Heart right ventricle (tissue), 16 donors: ENCODE measurements at regions not wholly inside any gene's neighbourhood (a gene's known extent, or its start where the extent isn't known, plus 50 kb on each side); places are given as distances from the start of the nearest gene placed in this dataset.

Experiments used
- ATAC-seq, 8 donors: fragments of 200-7000 bp; cut with Tn5 transposase; one replicate each; pipeline ENCODE4 v1.9.1; 2020; ENCODE audit warnings: mild to moderate bottlenecking in 8 of 8, moderate library complexity in 8 of 8, moderate number of reproducible peaks in 1 of 8
- DNase-seq, 2 donors: peaks; one replicate each; pipeline ENCODE4 v3.0.0-alpha.2; 2020
- H3K27ac ChIP-seq, 10 donors: fragments of 200-600 bp; sonication (generic) in 2 of 10; one replicate each; pipeline versions ENCODE4 v1.5.0 to v1.8.0; 2020 to 2022; ENCODE audit warnings: mild to moderate bottlenecking in 3 of 10
- H3K27me3 ChIP-seq, 7 donors: fragments of 200-600 bp; one replicate each; pipeline ENCODE4 v1.8.0; 2021 to 2022; ENCODE audit warnings: mild to moderate bottlenecking in 2 of 7
- H3K36me3 ChIP-seq, 9 donors: fragments of 200-600 bp; sonication (generic) in 1 of 9; one replicate each; pipeline versions ENCODE4 v1.5.0 to v1.8.0; 2020 to 2022; ENCODE audit warnings: mild to moderate bottlenecking in 2 of 9
- H3K4me1 ChIP-seq, 9 donors: fragments of 200-600 bp; sonication (generic) in 1 of 9; one replicate each; pipeline versions ENCODE4 v1.5.0 to v1.8.0; 2020 to 2022; ENCODE audit warnings: mild to moderate bottlenecking in 4 of 9
- H3K4me3 ChIP-seq, 10 donors: fragments of 200-600 bp; sonication (generic) in 2 of 10; one replicate each; pipeline versions ENCODE4 v1.5.0 to v1.8.0; 2020 to 2022; ENCODE audit warnings: mild to moderate bottlenecking in 7 of 10, moderate library complexity in 2 of 10
- H3K9me3 ChIP-seq, 11 donors: fragments of 200-600 bp in 10 of 11; sonication (generic) in 2 of 11; one replicate each; pipeline versions ENCODE4 v1.5.0 to v1.8.0; 2013 to 2022; ENCODE audit warnings: mild to moderate bottlenecking in 2 of 11, control low read depth in 1 of 11, moderate library complexity in 1 of 11
- WGBS, 2 donors: extraction: QIAGEN DNeasy Blood & Tissue Kit; methylation state at CpG; one replicate each; pipeline ENCODE4 v1.1.7; 2013; ENCODE audit warnings: inconsistent platforms in 1 of 2; 5-methylcytosine and 5-hydroxymethylcytosine counted together
- intact Hi-C, 10 donors: fragments of 100-400 bp; cut with DNase I; formaldehyde crosslinking; loops; one replicate each; pipeline versions ENCODE4 v1.11.1 to v1.14.2; 2022
- TF ChIP-seq, protein P1 (sequence below), 9 donors: fragments of 200-600 bp; sonication (generic) in 2 of 9; IDR thresholded peaks; one replicate each; pipeline versions ENCODE4 v1.5.0 to v1.8.0; 2021 to 2022; ENCODE audit warnings: antibody characterized with exemption in 9 of 9, mild to moderate bottlenecking in 5 of 9, moderate library complexity in 1 of 9
- donor health status: Arrhythmogenic right ventricular cardiomyopathy.
- donor health status: ischemic (EF 13 %, LVEDD 7.1; RV severe dilation, severe dysfunction).
- donor health status: healthy with polysubstance abuse.
- donor health status: DM: no; HTN: yes; CAD: no.
- donor health status: DM: no; HTN: no; CAD: no.
- donor health status: ischemic (EF 25% LVEDD 6.9; RV normal size, moderate dysfunction).
- donor health status: ischemic (EF 25% LVEDD 5.7; RV mildly dilated, moderate dysfunction).
- donor health status: healthy.
- donor health status: DM: yes; HTN: yes; CAD: no.
- donor health status: Ischemic cardiomyopathy.
- donor health status: ischemic (EF 35%, LVEDD 5.7; RV mildly dilated, moderate dysfunction).
- donor health status: nonischemic (EF 11% LVEDD 7.7; RV severe dilation, severe dysfunction).
- donor health status: DM: yes; HTN: yes; CAD: no.
- donor health status: PGD.
- donor health status: ischemic (EF 29% LVEDD 5.4; RV normal size, mild dysfunction).
- donor health status: nonischemic (EF 23%, LVEDD 6.1; RV moderate dilation, normal function).

DNA sequence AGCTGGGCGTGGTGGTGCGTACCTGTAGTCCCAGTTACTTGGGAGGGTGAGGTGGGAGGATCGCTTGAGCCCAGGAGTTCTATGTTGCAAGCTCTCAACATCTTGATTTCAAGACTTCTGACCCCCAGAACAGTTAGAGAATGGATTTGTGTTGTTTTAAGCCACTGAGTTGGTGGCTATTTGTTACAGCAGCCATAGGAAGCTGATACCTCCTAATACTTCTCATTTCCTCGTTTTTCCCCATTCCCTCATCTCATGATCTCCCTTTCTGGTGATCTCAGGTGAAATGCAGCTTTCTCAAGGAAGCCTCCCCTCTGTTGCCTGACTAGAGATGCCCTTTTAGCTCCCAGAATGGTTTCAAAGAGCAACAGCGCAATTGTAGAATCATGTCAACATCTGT lies 378.8 kb downstream of the TYW1 start:
- TF ChIP-seq, protein P1, sequence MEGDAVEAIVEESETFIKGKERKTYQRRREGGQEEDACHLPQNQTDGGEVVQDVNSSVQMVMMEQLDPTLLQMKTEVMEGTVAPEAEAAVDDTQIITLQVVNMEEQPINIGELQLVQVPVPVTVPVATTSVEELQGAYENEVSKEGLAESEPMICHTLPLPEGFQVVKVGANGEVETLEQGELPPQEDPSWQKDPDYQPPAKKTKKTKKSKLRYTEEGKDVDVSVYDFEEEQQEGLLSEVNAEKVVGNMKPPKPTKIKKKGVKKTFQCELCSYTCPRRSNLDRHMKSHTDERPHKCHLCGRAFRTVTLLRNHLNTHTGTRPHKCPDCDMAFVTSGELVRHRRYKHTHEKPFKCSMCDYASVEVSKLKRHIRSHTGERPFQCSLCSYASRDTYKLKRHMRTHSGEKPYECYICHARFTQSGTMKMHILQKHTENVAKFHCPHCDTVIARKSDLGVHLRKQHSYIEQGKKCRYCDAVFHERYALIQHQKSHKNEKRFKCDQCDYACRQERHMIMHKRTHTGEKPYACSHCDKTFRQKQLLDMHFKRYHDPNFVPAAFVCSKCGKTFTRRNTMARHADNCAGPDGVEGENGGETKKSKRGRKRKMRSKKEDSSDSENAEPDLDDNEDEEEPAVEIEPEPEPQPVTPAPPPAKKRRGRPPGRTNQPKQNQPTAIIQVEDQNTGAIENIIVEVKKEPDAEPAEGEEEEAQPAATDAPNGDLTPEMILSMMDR (IDR thresholded peaks at IDR 0.05) = no peak
- no peak for ATAC-seq
- H3K4me3 ChIP-seq = no peak overlapping the region
- peaks cover 0 to 12% (median 3%) of the 10 kb centered on the region in 11 donors for H3K9me3 ChIP-seq
- H3K27ac ChIP-seq = no peak overlapping the region
- intact Hi-C loops = loop anchor here in 1 of 10 donors (10.0 kb wide), 1 partner anchor 249 kb away; no protein-coding TSS in a partner anchor
- peaks cover 0 to 3% (median 0%) of the 10 kb centered on the region in 9 donors for H3K4me1 ChIP-seq
- DNase-seq = no peak
- H3K36me3 ChIP-seq = no peaks in the 10 kb centered on the region
- WGBS, 2 donors = 85 to 86% methylated on average over 5 of the region's 5 CpGs
- H3K27me3 ChIP-seq = peaks cover 0 to 26% (median 13%) of the 10 kb centered on the region in 7 donors

DNA sequence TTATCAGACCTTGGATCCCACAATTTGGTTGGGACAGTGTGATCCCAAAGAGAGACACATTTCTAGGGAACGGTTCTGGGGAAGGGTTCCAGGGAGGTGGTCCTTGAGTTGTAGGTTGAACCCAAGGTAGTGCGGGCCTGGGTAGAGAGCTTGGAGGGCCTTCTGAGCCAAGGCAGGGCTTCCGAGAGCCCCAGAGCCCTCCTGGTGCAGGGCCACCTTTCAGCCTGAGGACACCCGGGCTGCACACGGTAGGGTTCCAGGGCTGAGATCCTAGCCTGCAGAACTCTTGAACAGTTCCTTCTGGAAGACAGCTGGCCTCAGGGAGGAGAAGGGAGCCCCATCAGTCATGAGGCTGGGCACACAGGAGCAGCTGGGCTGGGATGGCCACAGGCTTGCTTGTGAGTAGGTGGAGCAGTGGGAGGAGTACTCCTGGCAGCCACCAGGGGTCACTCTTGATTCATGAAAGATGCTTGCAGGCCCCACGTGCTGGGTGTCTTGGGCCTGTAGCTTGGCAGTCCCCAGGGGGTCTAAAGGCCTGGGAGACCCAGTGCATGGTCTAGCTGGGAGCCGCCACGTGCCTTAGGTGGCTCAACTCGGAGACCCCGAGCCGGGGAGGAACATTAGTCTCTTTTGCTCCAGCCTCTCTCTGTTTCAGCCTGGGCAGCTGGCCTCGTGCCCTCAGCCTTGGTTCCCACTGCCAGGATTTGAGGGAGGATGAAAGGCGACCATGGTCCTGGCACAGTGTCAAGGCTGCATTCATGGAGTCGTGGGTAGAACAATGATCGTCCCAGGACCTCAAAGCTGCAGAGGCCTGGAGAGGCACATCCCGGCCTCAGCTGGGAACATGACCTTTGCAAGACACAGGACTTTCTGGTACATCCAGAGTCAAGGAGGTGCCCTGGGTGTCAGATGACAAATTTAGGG lies 381.6 kb downstream of the TYW1 start:
- H3K9me3 ChIP-seq = peaks cover 0 to 12% (median 3%) of the 10 kb centered on the region in 11 donors
- H3K27me3 ChIP-seq = peaks cover 0 to 14% (median 0%) of the 10 kb centered on the region in 7 donors
- no peak overlapping the region for H3K4me3 ChIP-seq
- intact Hi-C loops = loop anchor here in 1 of 10 donors (10.0 kb wide), 1 partner anchor 247 kb away; no protein-coding TSS in a partner anchor
- DNase-seq (peak; percentile 50 to 56), ATAC-seq (peak; percentile 63 to 86 (median 82))
- 37 to 43% methylated on average over 16 of the region's 16 CpGs for WGBS, 2 donors
- H3K4me1 ChIP-seq = peaks cover 0 to 3% (median 0%) of the 10 kb centered on the region in 9 donors
- TF ChIP-seq, protein P1 (IDR thresholded peaks at IDR 0.05) = peak; percentile 56 to 89 (median 82)
- H3K27ac ChIP-seq = no peak overlapping the region
- H3K36me3 ChIP-seq = no peaks in the 10 kb centered on the region

DNA sequence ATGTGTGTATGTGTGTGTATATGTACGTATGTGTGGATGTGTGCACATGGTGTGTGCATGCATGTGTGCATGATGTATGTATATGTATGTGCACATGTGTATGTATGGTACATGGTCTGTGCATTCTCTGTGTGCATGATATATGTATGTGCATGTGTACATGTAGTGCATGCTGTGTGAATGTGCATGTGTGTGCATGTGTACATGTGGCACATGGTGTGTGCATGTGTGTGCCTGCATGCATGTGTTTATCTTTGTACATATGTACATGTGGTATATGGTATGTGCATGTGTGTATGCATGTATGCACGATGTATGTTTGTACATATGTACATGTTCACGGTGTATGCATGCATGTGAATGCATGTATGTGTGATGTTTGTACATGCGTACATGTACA lies 383.7 kb downstream of the TYW1 start:
- Histone ChIP-seq H3K36me3 (no peaks in the 10 kb centered on the region), H3K9me3 (peaks cover 0 to 6% (median 2%) of the 10 kb centered on the region in 11 donors), H3K27ac (no peak overlapping the region), H3K27me3 (peaks cover 0 to 10% (median 0%) of the 10 kb centered on the region in 7 donors), H3K4me1 (peaks cover 0 to 3% (median 0%) of the 10 kb centered on the region in 9 donors), H3K4me3 (no peak overlapping the region)
- 69 to 96% methylated on average over 4 of the region's 4 CpGs for WGBS, 2 donors
- DNase-seq (no peak), ATAC-seq (no peak)
- TF ChIP-seq, protein P1 (IDR thresholded peaks at IDR 0.05) = no peak
- intact Hi-C loops = no loop called here

DNA sequence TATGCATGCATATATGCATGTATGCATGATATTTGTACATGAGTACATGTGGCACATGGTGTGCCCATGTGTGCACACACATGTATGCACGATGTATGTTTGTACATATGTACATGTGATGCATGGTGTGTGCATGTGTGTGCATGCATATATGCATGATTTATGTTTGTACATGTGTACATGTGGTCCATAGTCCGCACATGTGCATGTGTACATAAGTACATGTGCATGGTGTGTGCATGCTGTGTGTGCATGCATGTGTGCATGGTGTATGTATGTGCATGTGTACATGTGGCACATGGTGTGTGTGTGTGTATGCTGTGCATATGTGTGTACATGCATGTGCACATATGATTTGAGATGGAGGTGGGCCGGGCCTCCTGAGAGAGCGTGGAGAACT lies 384.2 kb downstream of the TYW1 start:
- Histone ChIP-seq H3K27me3 (peaks cover 0 to 4% (median 0%) of the 10 kb centered on the region in 7 donors), H3K36me3 (no peaks in the 10 kb centered on the region), H3K4me1 (peaks cover 0 to 3% (median 0%) of the 10 kb centered on the region in 9 donors), H3K9me3 (peaks cover 0 to under 1% (median 0%) of the 10 kb centered on the region in 11 donors), H3K4me3 (no peak overlapping the region), H3K27ac (no peak overlapping the region)
- WGBS, 2 donors = 71 to 92% methylated on average over 4 of the region's 4 CpGs
- intact Hi-C loops = no loop called here
- no peak for DNase-seq
- no peak for ATAC-seq
- TF ChIP-seq, protein P1 (IDR thresholded peaks at IDR 0.05) = no peak
